HG03196 (cell line): ENCODE measurements at regions not wholly inside any gene's neighbourhood (a gene's known extent, or its start where the extent isn't known, plus 50 kb on each side); places are given as distances from the start of the nearest gene placed in this dataset.
A peak's percentile ranks its signal among the peaks of the same experiment; 100 is the strongest.

Experiments
- ATAC-seq: cut with Tn5 transposase; IDR thresholded peaks from one replicate; pipeline ENCODE4 v1.9.1; 2021; ENCODE audit not compliant: unreplicated experiment

DNA sequence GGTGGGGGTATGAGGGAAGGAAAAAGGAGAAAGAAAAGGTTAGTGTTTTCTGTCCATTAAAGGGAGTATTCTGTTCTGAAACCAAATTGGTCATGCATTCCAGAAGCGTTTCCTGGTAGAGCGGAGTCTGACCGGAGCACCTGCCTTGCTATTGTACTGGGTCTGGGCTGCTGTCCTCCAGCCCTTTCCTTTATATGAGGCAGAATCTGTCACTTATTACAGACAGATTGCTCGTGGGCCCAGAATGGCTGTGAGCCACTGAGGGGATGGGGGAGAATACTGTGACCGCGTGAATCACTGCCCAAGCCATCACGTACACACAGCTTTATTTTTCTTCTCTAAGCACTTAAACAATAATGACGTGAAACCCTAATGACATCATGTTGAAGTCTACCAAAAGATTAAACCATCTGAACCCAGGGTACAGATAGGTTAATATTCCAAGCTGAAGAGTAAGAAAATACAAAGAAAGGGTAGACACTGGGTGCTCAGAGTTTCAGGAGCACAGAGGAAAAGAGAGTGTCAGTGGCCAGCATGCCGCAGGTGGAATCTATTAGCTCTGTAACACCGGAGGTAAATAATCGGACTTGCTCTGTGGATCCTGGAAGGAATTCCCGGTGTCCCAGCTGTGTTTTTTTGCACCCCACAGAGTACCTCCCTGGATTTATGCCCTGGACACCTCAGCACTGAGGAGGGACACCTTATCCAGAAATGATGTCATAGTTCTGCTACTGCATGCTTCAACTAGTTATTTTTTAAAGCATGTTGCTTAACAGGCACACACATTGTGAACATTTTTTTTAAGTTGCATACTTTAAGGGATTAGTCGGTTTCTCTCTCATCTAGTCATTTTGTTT, 573.3 kb downstream of the PKHD1 start:
- no peak for ATAC-seq

DNA sequence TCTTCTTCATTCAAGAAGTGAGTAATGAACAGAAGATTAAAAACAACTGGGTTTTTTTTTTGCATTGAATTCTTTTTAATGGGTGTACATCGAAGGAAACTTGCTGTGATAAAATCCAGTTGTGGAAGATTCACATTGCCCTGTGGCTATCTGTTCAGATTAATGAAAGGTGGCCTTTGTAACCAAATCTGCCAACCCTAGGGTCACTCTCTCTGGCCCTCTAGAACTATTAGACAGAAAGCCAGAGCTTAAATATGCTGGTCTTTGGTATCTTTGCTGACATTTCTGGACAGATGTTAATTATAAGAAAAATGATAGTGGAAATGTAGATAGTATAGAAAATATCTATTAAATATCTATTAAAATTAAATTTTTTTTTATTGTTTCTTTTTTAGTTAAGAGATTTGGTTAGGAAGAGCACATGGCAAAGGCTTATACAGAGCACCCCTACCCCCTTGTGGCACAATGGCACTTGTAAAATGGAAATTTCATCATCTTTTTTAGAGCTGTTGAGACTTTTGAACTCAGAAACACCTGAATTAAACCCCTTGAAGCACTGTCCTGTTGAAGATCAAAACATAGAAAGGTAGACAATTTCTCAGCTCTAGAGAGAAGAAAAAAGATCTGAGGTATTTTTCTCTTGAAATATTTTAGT, 572.5 kb downstream of the PKHD1 start:
- ATAC-seq: no peak

DNA sequence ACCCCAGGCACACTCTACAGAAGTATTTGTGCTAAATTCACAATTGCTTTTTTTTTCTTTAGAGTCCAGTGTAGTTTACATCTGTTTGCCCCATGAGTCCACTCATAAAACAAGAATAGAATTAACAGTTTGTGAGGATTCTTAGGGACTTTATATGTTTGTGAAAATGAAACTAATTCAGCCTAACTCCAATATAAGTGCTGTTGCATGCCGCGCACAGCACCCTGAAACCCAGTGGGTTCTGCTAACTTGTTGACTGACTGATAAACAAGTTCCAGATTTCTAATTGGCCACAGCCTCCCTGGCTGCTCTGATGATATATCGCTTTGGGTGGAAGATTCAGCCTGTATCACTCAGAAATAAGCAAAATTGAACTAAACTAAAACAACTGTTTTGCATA, 561.4 kb downstream of the PKHD1 start:
- ATAC-seq: no peak

GRCh38 chr6:51526922-51527321, 560.5 kb downstream of the PKHD1 start:
- ATAC-seq: no peak

GRCh38 chr6:51528556-51528955, 558.9 kb downstream of the PKHD1 start:
- ATAC-seq: no peak

DNA sequence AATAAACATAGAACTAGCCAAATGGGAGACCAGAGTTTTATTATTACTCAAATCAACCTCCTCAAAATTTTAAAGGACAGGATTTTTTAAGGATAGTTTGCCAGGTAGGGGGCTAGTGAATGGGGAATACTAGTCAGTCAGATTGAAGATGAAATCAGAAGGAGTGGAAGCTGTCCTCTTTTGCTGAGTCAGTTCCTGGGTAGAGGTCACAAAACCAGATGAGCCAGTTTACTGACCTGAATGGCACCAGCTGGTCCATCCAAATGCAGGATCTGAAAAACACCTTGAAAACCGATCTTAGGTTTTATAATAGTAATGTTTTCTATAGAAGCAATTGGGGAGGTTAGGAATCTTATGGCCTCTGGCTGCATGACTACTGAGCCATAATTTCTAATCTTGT, 558.2 kb downstream of the PKHD1 start:
- ATAC-seq: no peak

- ATAC-seq: no peak
Observed at GRCh38 chr6:51531623-51532022, 555.8 kb downstream of the PKHD1 start.

- ATAC-seq: no peak
Observed at GRCh38 chr6:51533962-51534361, 553.5 kb downstream of the PKHD1 start.

DNA sequence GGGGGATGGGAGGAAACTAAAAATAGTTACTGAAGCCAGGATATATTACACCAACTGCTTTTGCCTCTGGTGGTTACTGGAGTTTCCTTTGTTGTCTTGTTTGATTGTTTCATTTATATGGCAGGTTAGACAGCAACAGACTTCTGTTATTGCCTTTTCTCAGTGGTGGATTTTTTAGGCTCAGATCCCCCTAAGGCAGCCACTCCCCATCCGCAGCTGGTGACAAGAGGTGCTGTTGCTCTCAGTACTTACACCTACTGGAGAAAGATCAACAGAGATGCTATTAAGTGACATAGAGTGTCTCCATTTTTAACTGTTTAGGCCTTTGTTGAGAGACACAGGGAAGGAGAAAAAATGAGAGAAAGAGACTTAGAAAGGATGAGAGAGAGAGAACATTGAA, 552.1 kb downstream of the PKHD1 start:
- ATAC-seq: no peak

DNA sequence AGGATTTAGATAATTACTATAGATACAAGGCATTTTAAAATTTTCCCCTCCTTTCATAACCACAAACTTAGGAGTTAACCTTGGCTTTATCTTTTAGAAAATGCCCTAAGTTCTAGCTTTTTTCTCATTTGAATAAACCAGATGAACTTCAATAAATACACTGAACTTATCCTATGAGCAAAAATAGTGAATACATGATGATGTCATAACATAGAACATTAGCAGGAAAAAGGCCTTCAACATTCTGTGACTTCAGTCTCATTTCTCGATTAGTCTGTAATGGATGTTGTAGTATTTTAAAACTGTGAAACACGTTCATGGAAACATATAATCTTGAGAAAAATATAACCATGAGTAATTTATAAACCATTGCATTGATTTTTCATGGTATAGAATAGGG, 550.7 kb downstream of the PKHD1 start:
- ATAC-seq: no peak

DNA sequence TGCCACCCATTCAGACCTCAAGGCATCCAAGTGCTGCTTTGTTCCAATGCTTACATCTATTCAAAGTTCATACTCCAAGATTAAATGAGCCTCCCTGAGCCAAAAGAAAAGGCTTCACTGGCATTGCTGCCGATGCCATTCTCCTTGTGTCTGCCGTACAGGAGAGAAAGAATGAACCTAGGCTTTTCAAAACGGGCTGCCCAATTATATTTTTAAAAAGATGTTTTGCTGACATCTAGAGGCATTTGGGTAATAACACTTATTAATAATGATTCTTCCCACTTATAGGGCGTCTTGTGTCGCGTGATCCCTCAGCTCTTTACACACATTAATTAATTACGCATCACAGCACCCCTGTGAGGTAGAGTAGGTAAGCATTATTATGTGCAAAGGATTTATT, 545.6 kb downstream of the PKHD1 start:
- ATAC-seq: no peak

DNA sequence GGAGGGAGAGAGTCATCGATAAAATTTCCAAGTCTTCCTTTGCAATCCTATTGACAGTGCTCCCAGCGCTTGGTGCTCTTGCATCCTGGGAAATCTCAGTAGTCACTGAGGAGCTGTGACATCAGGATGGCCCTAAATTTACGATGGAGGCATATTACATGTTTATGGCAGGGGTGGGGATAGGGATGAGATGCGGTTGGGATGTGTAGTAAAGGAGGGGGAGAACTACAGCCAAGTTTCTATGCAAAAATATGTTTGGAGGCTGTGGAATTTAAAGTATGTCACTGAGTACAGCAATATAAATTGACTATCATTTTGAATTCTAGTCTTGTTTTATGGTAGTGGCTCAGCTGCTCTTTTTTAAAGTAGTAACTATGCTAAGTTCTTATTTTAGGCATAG, 544.9 kb downstream of the PKHD1 start:
- no peak for ATAC-seq

- ATAC-seq: no peak
Observed at GRCh38 chr6:51550243-51550642, 537.2 kb downstream of the PKHD1 start.

- no peak for ATAC-seq
Observed at GRCh38 chr6:51552435-51552834, 535.0 kb downstream of the PKHD1 start.

- ATAC-seq: no peak
Observed at GRCh38 chr6:51553246-51554015, 534.0 kb downstream of the PKHD1 start.

- no peak for ATAC-seq
Observed at GRCh38 chr6:51554029-51554428, 533.4 kb downstream of the PKHD1 start.

DNA sequence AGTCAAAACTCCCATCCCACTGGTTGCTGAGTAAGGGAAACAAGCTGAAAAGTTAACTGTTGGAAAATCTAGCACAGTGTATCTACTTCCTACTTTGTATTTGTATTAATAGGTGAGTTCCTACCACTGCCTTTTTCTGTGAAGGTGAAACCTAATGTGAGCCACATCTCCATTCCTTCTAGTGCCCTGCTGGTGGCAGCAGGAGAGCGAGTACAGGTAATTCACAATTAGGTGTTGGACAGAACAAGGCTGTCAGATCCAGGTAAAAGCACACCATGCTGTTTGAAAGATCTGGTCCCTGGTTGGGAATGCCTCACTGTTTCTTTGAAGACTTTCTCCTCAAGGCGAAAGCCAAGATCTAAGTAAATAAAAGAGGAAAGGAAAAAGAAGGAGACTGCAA, 528.4 kb downstream of the PKHD1 start:
- ATAC-seq: no peak

DNA sequence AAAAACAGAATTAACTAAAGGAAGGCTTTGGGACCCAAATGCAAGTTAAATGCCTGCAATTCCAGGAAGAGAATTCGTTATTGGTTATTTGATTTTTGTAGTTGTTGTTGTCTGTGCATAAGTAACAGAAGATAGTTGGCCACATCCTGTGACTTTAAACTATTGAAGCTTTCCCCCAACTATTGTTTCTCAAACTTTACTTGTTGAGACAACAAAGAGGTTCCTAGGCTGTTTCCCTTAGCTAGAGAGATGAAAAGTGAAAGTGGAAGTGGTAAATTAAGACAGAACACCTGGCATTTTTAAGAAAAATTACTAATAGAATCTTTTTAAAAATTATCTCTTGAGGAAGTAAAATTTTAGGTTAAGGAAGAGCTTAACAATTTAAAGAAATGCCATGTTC, 525.2 kb downstream of the PKHD1 start:
- peak; percentile 88 for ATAC-seq
